ENCODE measurements at regions not wholly inside any gene's neighbourhood (a gene's known extent, or its start where the extent isn't known, plus 50 kb on each side); places are given as distances from the start of the nearest gene placed in this dataset.

DNA sequence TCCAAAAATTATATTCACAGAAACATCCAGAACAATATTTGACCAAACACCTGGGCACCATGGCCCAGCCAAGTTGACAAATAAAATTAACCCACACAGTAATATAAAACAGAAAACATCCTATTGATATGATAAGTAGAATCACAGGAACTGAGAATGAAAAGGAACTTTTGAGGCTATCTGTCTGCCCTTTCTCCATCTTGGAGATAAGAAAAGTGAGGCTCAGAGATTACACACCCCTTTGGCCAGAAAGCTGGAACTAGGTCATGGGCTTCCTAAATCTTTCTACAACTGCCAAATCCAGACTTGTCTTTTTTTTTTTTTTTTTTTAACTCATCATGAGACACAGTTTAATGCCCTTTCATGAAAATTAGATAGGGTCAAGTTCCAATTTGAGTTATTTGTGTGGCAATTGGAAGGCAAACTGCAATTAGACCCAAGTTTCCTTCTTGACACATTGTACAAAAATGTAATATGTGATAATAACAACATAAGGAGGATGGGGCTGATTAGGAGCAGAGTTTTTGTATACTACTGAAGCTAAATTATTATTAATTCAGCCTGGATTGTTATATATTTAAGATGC is 137.2 kb downstream of the RPL22L1 start (continued):
- TF ChIP-seq NR2C2 (CRISPR knock-in tag; IDR thresholded peaks at IDR 0.05) = no peak
- peak; percentile 14; the same call in 1 of the 2 replicates for TF ChIP-seq NR2C2 (tag; IDR thresholded peaks at IDR 0.05)
- TF ChIP-seq SAFB2 (IDR thresholded peaks at IDR 0.05; ENCODE audit: borderline replicate concordance, low read depth, low read length, severe bottlenecking) = no peak
- TF ChIP-seq DDX20 (tag; IDR thresholded peaks at IDR 0.05; ENCODE audit: low read depth) = no peak

DNA sequence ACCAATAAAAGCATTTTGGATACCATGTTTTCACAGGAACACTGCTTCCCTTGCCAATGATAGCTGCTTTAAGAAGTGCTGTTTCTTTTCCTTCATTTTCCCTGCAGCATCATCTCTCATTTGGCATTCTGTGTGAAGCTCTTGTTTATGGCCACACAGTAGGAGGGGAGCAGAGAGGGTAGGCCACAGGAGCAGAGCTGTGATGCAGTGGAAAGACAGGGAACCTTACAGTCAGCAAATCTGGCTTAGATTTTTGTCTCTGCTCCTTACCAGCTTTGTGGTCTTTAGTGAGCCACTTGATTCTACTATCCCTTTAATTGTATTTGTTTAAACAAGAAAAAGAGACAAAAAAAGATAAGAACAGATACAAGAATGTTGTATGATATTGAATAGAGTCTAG is 138.7 kb downstream of the RPL22L1 start:
- in situ Hi-C loops (cut with MboI) = no loop called here
- no TSS peak for BruUV-seq (replicated peaks)
- Histone ChIP-seq H3K4me2 (ENCODE audit: insufficient read depth, low read length) (no peak overlapping the region), H2AFZ (ENCODE audit: low read depth, low read length) (peak overlapping the region; percentile 41; the same call in 1 of the 2 replicates), H3K27me3 (ENCODE audit: control insufficient read depth in 2 of 2, insufficient read depth in 2 of 2, low read length in 2 of 2) (no peaks in the 10 kb centered on the region), H3K4me3 (no peak overlapping the region), H3K4me1 (replicated peaks in 1 of 2; ENCODE audit: control insufficient read depth in 2 of 2, insufficient read depth in 2 of 2, low read length in 2 of 2) (peaks cover 32 to 56% of the 10 kb centered on the region in 2 experiments), H3K27ac (ENCODE audit: extremely low read depth, low read depth, low read length) (no peak overlapping the region), H3K9me1 (ENCODE audit: control insufficient read depth, insufficient read depth, low read length) (no peaks in the 10 kb centered on the region), H4K20me1 (replicated peaks; ENCODE audit: control insufficient read depth, insufficient read depth, low read length) (no peaks in the 10 kb centered on the region), H3K36me3 (ENCODE audit: control insufficient read depth, insufficient read depth, low read length) (no peaks in the 10 kb centered on the region), H3K79me2 (ENCODE audit: control insufficient read depth, insufficient read depth, low read length) (no peaks in the 10 kb centered on the region), H3K9ac (ENCODE audit: insufficient read depth in 1 of 2, low read depth in 2 of 2, low read length in 2 of 2) (no peak overlapping the region), H3K9me3 (replicated peaks; ENCODE audit: control insufficient read depth, insufficient read depth, low read depth, low read length) (no peaks in the 10 kb centered on the region)
- TF ChIP-seq, protein P1, sequence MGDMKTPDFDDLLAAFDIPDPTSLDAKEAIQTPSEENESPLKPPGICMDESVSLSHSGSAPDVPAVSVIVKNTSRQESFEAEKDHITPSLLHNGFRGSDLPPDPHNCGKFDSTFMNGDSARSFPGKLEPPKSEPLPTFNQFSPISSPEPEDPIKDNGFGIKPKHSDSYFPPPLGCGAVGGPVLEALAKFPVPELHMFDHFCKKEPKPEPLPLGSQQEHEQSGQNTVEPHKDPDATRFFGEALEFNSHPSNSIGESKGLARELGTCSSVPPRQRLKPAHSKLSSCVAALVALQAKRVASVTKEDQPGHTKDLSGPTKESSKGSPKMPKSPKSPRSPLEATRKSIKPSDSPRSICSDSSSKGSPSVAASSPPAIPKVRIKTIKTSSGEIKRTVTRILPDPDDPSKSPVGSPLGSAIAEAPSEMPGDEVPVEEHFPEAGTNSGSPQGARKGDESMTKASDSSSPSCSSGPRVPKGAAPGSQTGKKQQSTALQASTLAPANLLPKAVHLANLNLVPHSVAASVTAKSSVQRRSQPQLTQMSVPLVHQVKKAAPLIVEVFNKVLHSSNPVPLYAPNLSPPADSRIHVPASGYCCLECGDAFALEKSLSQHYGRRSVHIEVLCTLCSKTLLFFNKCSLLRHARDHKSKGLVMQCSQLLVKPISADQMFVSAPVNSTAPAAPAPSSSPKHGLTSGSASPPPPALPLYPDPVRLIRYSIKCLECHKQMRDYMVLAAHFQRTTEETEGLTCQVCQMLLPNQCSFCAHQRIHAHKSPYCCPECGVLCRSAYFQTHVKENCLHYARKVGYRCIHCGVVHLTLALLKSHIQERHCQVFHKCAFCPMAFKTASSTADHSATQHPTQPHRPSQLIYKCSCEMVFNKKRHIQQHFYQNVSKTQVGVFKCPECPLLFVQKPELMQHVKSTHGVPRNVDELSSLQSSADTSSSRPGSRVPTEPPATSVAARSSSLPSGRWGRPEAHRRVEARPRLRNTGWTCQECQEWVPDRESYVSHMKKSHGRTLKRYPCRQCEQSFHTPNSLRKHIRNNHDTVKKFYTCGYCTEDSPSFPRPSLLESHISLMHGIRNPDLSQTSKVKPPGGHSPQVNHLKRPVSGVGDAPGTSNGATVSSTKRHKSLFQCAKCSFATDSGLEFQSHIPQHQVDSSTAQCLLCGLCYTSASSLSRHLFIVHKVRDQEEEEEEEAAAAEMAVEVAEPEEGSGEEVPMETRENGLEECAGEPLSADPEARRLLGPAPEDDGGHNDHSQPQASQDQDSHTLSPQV (IDR thresholded peaks at IDR 0.05) = 0 out of 2 replicates have a peak, but pooled peaks have one; percentile 11
- TF ChIP-seq TAF9B (IDR thresholded peaks at IDR 0.05; ENCODE audit: partially characterized antibody) (no peak), SIRT6 (IDR thresholded peaks at IDR 0.05; ENCODE audit: low read depth, low read length) (no peak), RCOR1 (IDR thresholded peaks at IDR 0.05; ENCODE audit: borderline replicate concordance in 1 of 2, low read depth in 2 of 2, low read length in 2 of 2) (0 out of 4 replicates have a peak, but pooled peaks of 1 of the 2 experiments have one; percentile 39), KDM1A (IDR thresholded peaks at IDR 0.05) (peak; percentile 57 to 74), ZNF316 (IDR thresholded peaks at IDR 0.05) (peak; percentile 47; the same call in 1 of the 2 replicates), ZBTB17 (CRISPR knock-in tag; IDR thresholded peaks at IDR 0.05) (no peak), ATF1 (CRISPR knock-in tag; IDR thresholded peaks at IDR 0.05) (no peak), ATF1 (tag; IDR thresholded peaks at IDR 0.05) (no peak), C11orf30 (IDR thresholded peaks at IDR 0.05; ENCODE audit: low read depth) (peak; percentile 61)
- no peak for ATAC-seq
- FAIRE-seq = no peak
- no peak for DNase-seq (ENCODE audit: extremely low read depth in 1 of 4, low spot score in 3 of 4)
- intact Hi-C loops (cut with micrococcal nuclease) = no loop called here
- POLR2A ChIA-PET = interaction anchor here (0.6 to 2.6 kb wide), 8 partner anchors 8 to 54 kb away, joined by 3 to 18 read pairs (median 3); no protein-coding TSS in a partner anchor
- CTCF ChIA-PET (ENCODE audit: low intra/inter-chr PET ratio) = no interaction called here

Data from K562 (cell line).